Stimulated activated CD8-positive, alpha-beta memory T cell treated with anti-CD3 and anti-CD28 coated beads, Interleukin-15, amount 100 ng/mL, for 24 hours (primary cell): ENCODE measurements at regions not wholly inside any gene's neighbourhood (a gene's known extent, or its start where the extent isn't known, plus 50 kb on each side); places are given as distances from the start of the nearest gene placed in this dataset.

Experiments
- DNase-seq: peaks from one replicate; pipeline ENCODE4 v3.0.0-alpha.2; 2020; ENCODE audit warnings: low read depth

- no peak for DNase-seq
Observed at GRCh38 chr12:130017591-130018449, 114.0 kb upstream of the TMEM132D start.

- no peak for DNase-seq
Observed at GRCh38 chr12:130018614-130019013, 114.8 kb upstream of the TMEM132D start.

GRCh38 chr12:130026608-130027176, 122.9 kb upstream of the TMEM132D start:
- DNase-seq: no peak

- DNase-seq: no peak
Observed at GRCh38 chr12:130027798-130028197, 124.0 kb upstream of the TMEM132D start.

GRCh38 chr12:130029151-130029550, 125.3 kb upstream of the TMEM132D start:
- DNase-seq: no peak

- no peak for DNase-seq
Observed at GRCh38 chr12:130031041-130031440, 127.2 kb upstream of the TMEM132D start.

GRCh38 chr12:130031571-130032189, 127.9 kb upstream of the TMEM132D start:
- DNase-seq: peak; percentile 57

GRCh38 chr12:130041983-130042812, 120.1 kb upstream of the FZD10 start:
- peak; percentile 35 for DNase-seq

- no peak for DNase-seq
Observed at GRCh38 chr12:130043685-130044406, 118.4 kb upstream of the FZD10 start.

- DNase-seq: no peak
Observed at GRCh38 chr12:130044991-130045621, 117.2 kb upstream of the FZD10 start.

GRCh38 chr12:130049666-130050065, 112.6 kb upstream of the FZD10 start:
- DNase-seq: no peak

GRCh38 chr12:130051900-130052299, 110.4 kb upstream of the FZD10 start:
- no peak for DNase-seq

GRCh38 chr12:130053651-130054069, 108.6 kb upstream of the FZD10 start:
- DNase-seq: no peak

- no peak for DNase-seq
Observed at GRCh38 chr12:130054803-130055202, 107.5 kb upstream of the FZD10 start.

- DNase-seq: no peak
Observed at GRCh38 chr12:130058926-130059472, 103.3 kb upstream of the FZD10 start.

GRCh38 chr12:130063866-130064265, 98.4 kb upstream of the FZD10 start:
- DNase-seq: no peak

GRCh38 chr12:130064999-130065398, 97.3 kb upstream of the FZD10 start:
- no peak for DNase-seq

GRCh38 chr12:130066742-130067141, 95.5 kb upstream of the FZD10 start:
- DNase-seq: no peak

GRCh38 chr12:130068741-130069140, 93.5 kb upstream of the FZD10 start:
- no peak for DNase-seq

GRCh38 chr12:130070126-130070611, 92.1 kb upstream of the FZD10 start:
- DNase-seq: no peak

- no peak for DNase-seq
Observed at GRCh38 chr12:130073721-130074120, 88.5 kb upstream of the FZD10 start.
